Neuronal stem cell (in vitro differentiated cells): ENCODE measurements at regions not wholly inside any gene's neighbourhood (a gene's known extent, or its start where the extent isn't known, plus 50 kb on each side); places are given as distances from the start of the nearest gene placed in this dataset.

Experiments
- DNase-seq: peaks from one replicate; pipeline ENCODE4 v3.0.0-alpha.2; 2013; ENCODE audit warnings: low spot score
- H2AFZ ChIP-seq: one replicate; pipeline ENCODE4 v1.6.1; 2013; ENCODE audit warnings: mild to moderate bottlenecking, low read length, inconsistent platforms
- H2AK5ac ChIP-seq: 2 replicates; pipeline ENCODE4 v1.6.1; 2013; ENCODE audit warnings: low read depth, mild to moderate bottlenecking, inconsistent platforms, low read length, moderate library complexity, mixed read lengths
- H2BK120ac ChIP-seq: 2 replicates; pipeline ENCODE4 v1.6.1; 2013; ENCODE audit warnings: low read depth, mild to moderate bottlenecking, inconsistent platforms, low read length, moderate library complexity, mixed read lengths
- H2BK12ac ChIP-seq: one replicate; pipeline ENCODE4 v1.6.1; 2013; ENCODE audit warnings: low read length, inconsistent platforms
- H2BK15ac ChIP-seq: 2 replicates; pipeline ENCODE4 v1.6.1; 2013; ENCODE audit warnings: mild to moderate bottlenecking, low read length, inconsistent platforms, mixed read lengths
- H2BK5ac ChIP-seq: one replicate; pipeline ENCODE4 v1.6.1; 2013; ENCODE audit warnings: inconsistent platforms, mild to moderate bottlenecking, low read length, moderate library complexity
- H3K14ac ChIP-seq: one replicate; pipeline ENCODE4 v1.6.1; 2013; ENCODE audit warnings: low read length, inconsistent platforms
- H3K18ac ChIP-seq: 2 replicates; pipeline ENCODE4 v1.6.1; 2013; ENCODE audit warnings: low read length, inconsistent platforms
- H3K23ac ChIP-seq: 2 replicates; pipeline ENCODE4 v1.6.1; 2013; ENCODE audit warnings: low read depth, mild to moderate bottlenecking, mixed read lengths, low read length, inconsistent platforms; ENCODE audit not compliant: poor library complexity
- H3K27ac ChIP-seq: replicated peaks from 3 replicates; pipeline ENCODE4 v1.5.1; 2013; ENCODE audit warnings: low read length, inconsistent platforms
- H3K27me3 ChIP-seq, 3 experiments: 2 replicates each; pipeline ENCODE4 v1.6.1; 2013; ENCODE audit warnings: low read length in 3 of 3, mild to moderate bottlenecking in 2 of 3, inconsistent platforms in 1 of 3, low read depth in 1 of 3, mixed read lengths in 1 of 3, moderate library complexity in 1 of 3; ENCODE audit not compliant: control insufficient read depth in 3 of 3, insufficient read depth in 3 of 3
- H3K36me3 ChIP-seq, 2 donors: replicated peaks in 1 of 2; 2 replicates each; pipeline ENCODE4 v1.6.1; 2013; ENCODE audit warnings: low read length in 2 of 2; ENCODE audit not compliant: control insufficient read depth in 2 of 2, insufficient read depth in 2 of 2
- H3K4ac ChIP-seq: 2 replicates; pipeline ENCODE4 v1.6.1; 2013; ENCODE audit warnings: inconsistent platforms, mild to moderate bottlenecking, low read length, moderate library complexity
- H3K4me1 ChIP-seq, 2 donors: 1 replicate in 1 of 2; 2 replicates in 1 of 2; pipeline ENCODE4 v1.6.1; 2013; ENCODE audit warnings: low read length in 2 of 2, low read depth in 1 of 2; ENCODE audit not compliant: control insufficient read depth in 2 of 2, insufficient read depth in 1 of 2
- H3K4me2 ChIP-seq: one replicate; pipeline ENCODE4 v1.6.1; 2013; ENCODE audit warnings: mild to moderate bottlenecking, low read length, inconsistent platforms; ENCODE audit not compliant: insufficient read depth, poor library complexity, severe bottlenecking
- H3K4me3 ChIP-seq, 2 donors: 2 replicates each; pipeline ENCODE4 v1.5.1; 2013; ENCODE audit warnings: low read length in 2 of 2, mild to moderate bottlenecking in 2 of 2, inconsistent platforms in 1 of 2, moderate library complexity in 1 of 2
- H3K79me1 ChIP-seq: one replicate; pipeline ENCODE4 v1.6.1; 2013; ENCODE audit warnings: low read depth, mild to moderate bottlenecking, inconsistent platforms, low read length, moderate library complexity
- H3K9ac ChIP-seq: one replicate; pipeline ENCODE4 v1.6.1; 2013; ENCODE audit warnings: mild to moderate bottlenecking, low read depth, low read length, inconsistent platforms; ENCODE audit not compliant: poor library complexity
- H3K9me3 ChIP-seq, 2 donors: replicated peaks in 1 of 2; 2 replicates each; pipeline versions ENCODE3 to v1.6.1; 2013; ENCODE audit warnings: low read length in 2 of 2, mild to moderate bottlenecking in 2 of 2, inconsistent platforms in 1 of 2, low read depth in 1 of 2, mixed read lengths in 1 of 2, moderate library complexity in 1 of 2; ENCODE audit not compliant: control insufficient read depth in 2 of 2, insufficient read depth in 1 of 2
- H4K8ac ChIP-seq: one replicate; pipeline ENCODE4 v1.6.1; 2013; ENCODE audit warnings: low read depth, mild to moderate bottlenecking, inconsistent platforms, low read length, moderate library complexity
- H4K91ac ChIP-seq: one replicate; pipeline ENCODE4 v1.6.1; 2013; ENCODE audit warnings: low read length, low read depth, mild to moderate bottlenecking, inconsistent platforms; ENCODE audit not compliant: poor library complexity
- WGBS, 2 donors: extraction: QIAGEN DNeasy Blood & Tissue Kit; methylation state at CpG; one replicate each; pipeline ENCODE4 v1.1.7; 2013; ENCODE audit warnings: missing lambda C conversion rate in 2 of 2, mixed read lengths in 1 of 2; ENCODE audit not compliant: insufficient read length in 2 of 2, insufficient replicate concordance in 1 of 2; ENCODE audit errors: extremely low coverage in 2 of 2; 5-methylcytosine and 5-hydroxymethylcytosine counted together

DNA sequence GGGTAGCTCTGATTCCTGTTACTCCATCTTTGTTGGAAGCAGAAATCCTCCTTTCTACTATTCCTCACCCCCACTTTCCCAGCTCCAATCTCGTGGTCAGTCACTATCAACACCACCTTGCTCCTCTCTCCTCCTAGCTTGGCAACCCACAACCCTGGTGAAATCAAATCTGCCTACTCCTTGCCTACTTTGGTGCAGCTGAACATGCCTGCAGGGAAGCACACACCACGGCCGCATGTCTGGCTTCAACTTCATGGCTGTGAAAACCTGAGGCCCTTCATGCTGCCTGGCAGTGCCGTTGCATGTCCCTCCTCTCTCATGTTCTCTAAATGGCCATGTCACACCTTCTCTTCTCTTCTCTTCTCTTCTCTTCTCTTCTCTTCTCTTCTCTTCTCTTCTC, 112.4 kb upstream of the FOXA2 start:
- H3K18ac ChIP-seq: no peak overlapping the region
- no CpG with 5 or more reads among the region's 4 CpGs for WGBS, 2 donors
- H2AK5ac ChIP-seq: no peak overlapping the region
- H3K4me1 ChIP-seq: peaks cover 0 to 4% of the 10 kb centered on the region in 2 donors
- no peak overlapping the region for H2BK120ac ChIP-seq
- H3K9me3 ChIP-seq: no peaks in the 10 kb centered on the region
- H3K4me3 ChIP-seq: no peak overlapping the region
- H3K4ac ChIP-seq: no peak overlapping the region
- H3K23ac ChIP-seq: no peak overlapping the region
- no peak overlapping the region for H3K27ac ChIP-seq
- no peak overlapping the region for H3K14ac ChIP-seq
- H2AFZ ChIP-seq: no peak overlapping the region
- H4K91ac ChIP-seq: no peak overlapping the region
- DNase-seq: no peak
- no peak overlapping the region for H2BK5ac ChIP-seq
- no peaks in the 10 kb centered on the region for H3K79me1 ChIP-seq
- no peak overlapping the region for H2BK12ac ChIP-seq
- H2BK15ac ChIP-seq: no peak overlapping the region
- H3K4me2 ChIP-seq: no peak overlapping the region
- H3K36me3 ChIP-seq: no peaks in the 10 kb centered on the region
- no peaks in the 10 kb centered on the region for H3K27me3 ChIP-seq
- no peak overlapping the region for H3K9ac ChIP-seq
- H4K8ac ChIP-seq: no peak overlapping the region

DNA sequence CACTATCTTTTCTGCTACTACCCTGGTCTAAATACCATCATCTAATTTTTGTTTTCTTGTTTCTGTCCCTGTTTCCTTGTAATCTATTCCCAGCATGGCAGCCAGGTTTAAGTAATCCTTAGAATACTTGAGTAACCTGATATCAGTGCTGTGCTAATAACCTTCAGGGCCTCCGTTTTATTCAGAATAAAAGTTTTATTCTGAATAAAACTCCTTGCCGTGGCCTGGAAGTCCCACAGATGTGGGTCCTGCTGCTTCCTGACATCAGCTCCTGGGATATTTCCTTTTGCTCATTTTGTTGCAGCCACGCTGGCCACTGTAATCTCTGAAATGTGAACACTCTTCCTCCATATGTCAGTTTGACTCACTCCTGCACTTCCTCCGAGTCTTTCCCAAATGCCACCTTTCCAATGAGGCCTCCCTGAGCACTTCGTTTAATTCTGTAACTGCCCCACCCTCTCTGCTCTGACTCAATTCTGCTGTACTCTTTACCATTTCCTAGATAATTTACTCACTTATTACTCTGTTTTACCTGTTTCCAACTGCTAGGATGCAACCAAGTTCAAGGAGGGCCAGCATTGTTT, 114.0 kb upstream of the FOXA2 start:
- Histone ChIP-seq H3K4me2 (no peak overlapping the region), H3K14ac (no peak overlapping the region), H3K9ac (no peak overlapping the region), H3K4ac (no peak overlapping the region), H3K79me1 (no peaks in the 10 kb centered on the region), H3K4me1 (no peaks in the 10 kb centered on the region), H2BK5ac (no peak overlapping the region), H4K8ac (no peak overlapping the region), H2BK15ac (no peak overlapping the region), H3K36me3 (no peaks in the 10 kb centered on the region), H3K23ac (no peak overlapping the region), H2BK12ac (no peak overlapping the region), H4K91ac (no peak overlapping the region), H3K18ac (no peak overlapping the region), H3K27ac (no peak overlapping the region), H2AFZ (no peak overlapping the region), H2AK5ac (no peak overlapping the region), H3K9me3 (no peaks in the 10 kb centered on the region), H3K4me3 (no peak overlapping the region), H2BK120ac (no peak overlapping the region), H3K27me3 (no peaks in the 10 kb centered on the region)
- no peak for DNase-seq
- WGBS, 2 donors: no CpG with 5 or more reads among the region's 5 CpGs

DNA sequence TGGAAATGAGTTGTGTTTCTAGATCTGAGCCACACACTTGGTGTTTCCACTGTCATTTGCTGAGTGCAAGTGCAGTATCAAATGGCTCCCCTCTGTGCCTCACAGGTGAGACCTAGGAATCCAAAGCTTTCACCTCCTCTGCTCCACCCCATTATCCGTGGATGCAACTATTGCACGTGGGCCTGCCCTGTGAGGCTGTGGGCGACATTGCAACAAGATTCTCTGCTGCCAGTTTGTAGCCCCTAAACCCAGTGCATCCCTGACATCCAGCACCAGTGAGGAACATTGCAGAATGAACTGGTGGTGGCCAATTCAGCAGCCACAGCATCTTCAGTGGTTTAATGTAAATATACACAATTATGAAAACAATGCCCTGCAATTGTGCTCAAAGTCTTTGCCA, 115.0 kb upstream of the FOXA2 start:
- Histone ChIP-seq H2BK12ac (no peak overlapping the region), H3K9ac (no peak overlapping the region), H2BK5ac (no peak overlapping the region), H3K23ac (no peak overlapping the region), H3K4me1 (no peaks in the 10 kb centered on the region), H3K4ac (no peak overlapping the region), H4K8ac (no peak overlapping the region), H3K9me3 (no peaks in the 10 kb centered on the region), H3K18ac (no peak overlapping the region), H3K79me1 (no peaks in the 10 kb centered on the region), H3K4me2 (no peak overlapping the region), H3K27me3 (no peaks in the 10 kb centered on the region), H4K91ac (no peak overlapping the region), H3K14ac (no peak overlapping the region), H3K4me3 (no peak overlapping the region), H2AFZ (no peak overlapping the region), H3K27ac (no peak overlapping the region), H2BK15ac (no peak overlapping the region), H2AK5ac (no peak overlapping the region), H2BK120ac (no peak overlapping the region), H3K36me3 (no peaks in the 10 kb centered on the region)
- DNase-seq: no peak
- no CpG with 5 or more reads among the region's 3 CpGs for WGBS, 2 donors

DNA sequence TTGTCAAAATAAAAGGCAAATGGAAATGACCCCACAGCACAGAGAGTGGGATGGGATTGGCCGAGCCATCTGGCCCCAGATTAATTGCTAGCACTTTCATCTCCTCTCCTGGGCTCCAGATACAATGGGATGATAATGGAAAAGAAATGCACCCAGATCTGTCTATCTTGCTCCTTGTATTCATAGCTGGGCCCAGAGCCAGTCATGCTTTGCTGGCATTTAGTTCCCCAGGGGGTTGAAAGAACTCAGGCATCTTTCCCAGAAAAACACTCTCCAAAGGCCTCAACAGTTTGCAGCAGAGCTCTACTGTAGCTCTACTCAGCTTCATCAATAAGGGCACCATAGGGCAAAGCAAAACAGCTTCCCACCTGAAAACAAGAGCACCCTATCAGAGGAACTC, 116.0 kb upstream of the FOXA2 start:
- H3K14ac ChIP-seq: no peak overlapping the region
- H3K23ac ChIP-seq: no peak overlapping the region
- DNase-seq: no peak
- no peak overlapping the region for H3K27ac ChIP-seq
- H3K4me2 ChIP-seq: no peak overlapping the region
- no CpG with 5 or more reads among the region's 1 CpG for WGBS, 2 donors
- no peak overlapping the region for H2AFZ ChIP-seq
- no peak overlapping the region for H2BK120ac ChIP-seq
- no peak overlapping the region for H4K91ac ChIP-seq
- H2BK15ac ChIP-seq: no peak overlapping the region
- no peak overlapping the region for H3K4me3 ChIP-seq
- H3K4ac ChIP-seq: no peak overlapping the region
- H3K18ac ChIP-seq: no peak overlapping the region
- H2BK5ac ChIP-seq: no peak overlapping the region
- no peak overlapping the region for H2AK5ac ChIP-seq
- no peaks in the 10 kb centered on the region for H3K4me1 ChIP-seq
- no peak overlapping the region for H2BK12ac ChIP-seq
- no peaks in the 10 kb centered on the region for H3K9me3 ChIP-seq
- no peaks in the 10 kb centered on the region for H3K27me3 ChIP-seq
- H4K8ac ChIP-seq: no peak overlapping the region
- H3K9ac ChIP-seq: no peak overlapping the region
- no peaks in the 10 kb centered on the region for H3K79me1 ChIP-seq
- no peaks in the 10 kb centered on the region for H3K36me3 ChIP-seq
